BE2C (cell line): ENCODE measurements at regions not wholly inside any gene's neighbourhood (a gene's known extent, or its start where the extent isn't known, plus 50 kb on each side); places are given as distances from the start of the nearest gene placed in this dataset.

ENCODE experiments used
- DNase-seq: peaks from one replicate; pipeline ENCODE4 v3.0.0-alpha.2; 2020
- H3K27me3 ChIP-seq: fragments of 250-450 bp; sonication (Bioruptor Pico); 2 replicates; pipeline ENCODE4 v1.5.1; 2020; ENCODE audit warnings: mild to moderate bottlenecking
- H3K36me3 ChIP-seq: fragments of 250-450 bp; sonication (Bioruptor Pico); 2 replicates; pipeline ENCODE4 v1.5.1; 2020; ENCODE audit warnings: mild to moderate bottlenecking
- H3K4me1 ChIP-seq: fragments of 250-450 bp; sonication (Bioruptor Pico); 2 replicates; pipeline ENCODE4 v1.5.1; 2020
- H3K4me3 ChIP-seq: 2 replicates; pipeline ENCODE4 v1.5.1; 2011; ENCODE audit warnings: low read depth, low read length
- H3K9me3 ChIP-seq: fragments of 250-450 bp; sonication (Bioruptor Pico); 2 replicates; pipeline ENCODE4 v1.5.1; 2020
- TF ChIP-seq, protein P1 (sequence below): IDR thresholded peaks from 2 replicates; pipeline ENCODE4 v1.5.1; 2012; ENCODE audit warnings: mild to moderate bottlenecking, low read depth, low read length

DNA sequence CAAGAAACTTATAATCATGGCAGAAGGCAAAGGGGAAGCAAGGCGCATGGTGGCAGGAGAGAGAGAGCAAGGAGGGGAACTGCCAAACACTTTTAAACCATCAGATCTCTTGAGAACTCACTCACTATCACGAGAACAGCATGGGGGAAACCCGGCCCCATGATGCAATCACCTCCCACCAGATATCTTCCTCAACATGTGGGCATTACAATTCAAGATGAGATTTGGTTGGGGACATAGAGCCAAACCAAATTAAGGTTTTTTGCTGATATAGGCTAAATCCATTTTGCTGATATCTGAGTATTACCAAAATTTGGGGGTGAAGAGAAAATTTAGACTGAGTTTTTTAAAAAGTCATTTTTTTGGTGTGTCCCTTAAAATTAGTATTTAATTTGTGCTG, 54.9 kb upstream of the TMX1 start:
- no peaks in the 10 kb centered on the region; the same call in 1 of the 2 replicates for H3K4me1 ChIP-seq
- TF ChIP-seq, protein P1, sequence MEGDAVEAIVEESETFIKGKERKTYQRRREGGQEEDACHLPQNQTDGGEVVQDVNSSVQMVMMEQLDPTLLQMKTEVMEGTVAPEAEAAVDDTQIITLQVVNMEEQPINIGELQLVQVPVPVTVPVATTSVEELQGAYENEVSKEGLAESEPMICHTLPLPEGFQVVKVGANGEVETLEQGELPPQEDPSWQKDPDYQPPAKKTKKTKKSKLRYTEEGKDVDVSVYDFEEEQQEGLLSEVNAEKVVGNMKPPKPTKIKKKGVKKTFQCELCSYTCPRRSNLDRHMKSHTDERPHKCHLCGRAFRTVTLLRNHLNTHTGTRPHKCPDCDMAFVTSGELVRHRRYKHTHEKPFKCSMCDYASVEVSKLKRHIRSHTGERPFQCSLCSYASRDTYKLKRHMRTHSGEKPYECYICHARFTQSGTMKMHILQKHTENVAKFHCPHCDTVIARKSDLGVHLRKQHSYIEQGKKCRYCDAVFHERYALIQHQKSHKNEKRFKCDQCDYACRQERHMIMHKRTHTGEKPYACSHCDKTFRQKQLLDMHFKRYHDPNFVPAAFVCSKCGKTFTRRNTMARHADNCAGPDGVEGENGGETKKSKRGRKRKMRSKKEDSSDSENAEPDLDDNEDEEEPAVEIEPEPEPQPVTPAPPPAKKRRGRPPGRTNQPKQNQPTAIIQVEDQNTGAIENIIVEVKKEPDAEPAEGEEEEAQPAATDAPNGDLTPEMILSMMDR: no peak
- H3K36me3 ChIP-seq: no peaks in the 10 kb centered on the region
- DNase-seq: no peak
- H3K4me3 ChIP-seq: no peak overlapping the region
- no peaks in the 10 kb centered on the region for H3K9me3 ChIP-seq
- no peaks in the 10 kb centered on the region for H3K27me3 ChIP-seq

DNA sequence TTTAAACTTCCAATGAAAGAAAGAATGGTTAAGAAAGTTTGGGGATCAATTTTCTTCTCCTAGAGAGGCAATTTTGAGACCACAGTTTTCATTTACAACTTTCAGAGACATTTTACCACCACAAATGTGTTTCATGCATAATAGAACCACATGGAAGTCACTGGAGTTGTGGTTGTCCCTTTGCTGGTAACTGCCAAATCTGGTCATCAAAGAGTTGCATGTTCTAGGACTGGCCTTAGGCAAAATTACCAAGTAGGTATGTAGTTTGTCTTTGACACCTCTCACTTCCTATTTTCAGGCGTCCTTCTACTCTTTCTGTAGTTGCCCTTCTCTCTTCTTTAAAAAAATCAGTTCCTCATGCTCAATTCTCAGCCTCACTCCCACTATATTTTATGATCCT, 54.3 kb upstream of the TMX1 start:
- Histone ChIP-seq H3K4me3 (no peak overlapping the region), H3K4me1 (no peaks in the 10 kb centered on the region; the same call in 1 of the 2 replicates), H3K9me3 (no peaks in the 10 kb centered on the region), H3K36me3 (no peaks in the 10 kb centered on the region), H3K27me3 (no peaks in the 10 kb centered on the region)
- DNase-seq: no peak
- TF ChIP-seq, protein P1: no peak

DNA sequence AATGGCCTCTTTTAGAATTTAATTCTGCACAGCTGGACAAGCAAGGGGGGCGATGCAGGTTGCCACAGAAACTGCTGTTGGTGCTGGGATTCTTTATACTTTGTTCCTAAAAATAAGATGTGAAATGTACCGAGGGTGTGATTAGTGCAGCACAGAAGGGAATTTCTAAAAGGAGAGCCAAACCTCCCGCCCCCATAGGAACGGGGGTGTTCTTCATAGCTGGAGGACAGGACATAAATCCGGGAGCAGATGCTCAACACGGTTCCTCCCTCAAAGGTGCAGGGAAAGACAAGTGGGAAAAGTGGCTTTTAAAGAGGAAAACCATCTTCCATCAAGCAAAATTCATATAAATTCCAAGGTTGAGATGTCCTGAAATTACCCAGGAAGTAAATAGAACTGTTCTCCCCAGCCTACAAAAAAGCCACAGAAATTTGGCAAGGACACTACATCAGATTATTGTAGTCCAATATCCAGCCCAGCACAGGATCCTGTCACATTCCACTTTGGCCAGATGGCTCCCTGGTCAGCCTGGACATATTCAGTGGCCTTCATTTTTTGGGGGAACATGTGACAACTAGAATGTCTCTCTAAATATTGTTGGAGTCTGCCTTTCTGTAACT, 51.4 kb upstream of the TMX1 start:
- no peaks in the 10 kb centered on the region for H3K9me3 ChIP-seq
- no peak overlapping the region for H3K4me3 ChIP-seq
- TF ChIP-seq, protein P1: no peak
- H3K27me3 ChIP-seq: no peaks in the 10 kb centered on the region
- no peaks in the 10 kb centered on the region for H3K36me3 ChIP-seq
- DNase-seq: no peak
- no peaks in the 10 kb centered on the region for H3K4me1 ChIP-seq

DNA sequence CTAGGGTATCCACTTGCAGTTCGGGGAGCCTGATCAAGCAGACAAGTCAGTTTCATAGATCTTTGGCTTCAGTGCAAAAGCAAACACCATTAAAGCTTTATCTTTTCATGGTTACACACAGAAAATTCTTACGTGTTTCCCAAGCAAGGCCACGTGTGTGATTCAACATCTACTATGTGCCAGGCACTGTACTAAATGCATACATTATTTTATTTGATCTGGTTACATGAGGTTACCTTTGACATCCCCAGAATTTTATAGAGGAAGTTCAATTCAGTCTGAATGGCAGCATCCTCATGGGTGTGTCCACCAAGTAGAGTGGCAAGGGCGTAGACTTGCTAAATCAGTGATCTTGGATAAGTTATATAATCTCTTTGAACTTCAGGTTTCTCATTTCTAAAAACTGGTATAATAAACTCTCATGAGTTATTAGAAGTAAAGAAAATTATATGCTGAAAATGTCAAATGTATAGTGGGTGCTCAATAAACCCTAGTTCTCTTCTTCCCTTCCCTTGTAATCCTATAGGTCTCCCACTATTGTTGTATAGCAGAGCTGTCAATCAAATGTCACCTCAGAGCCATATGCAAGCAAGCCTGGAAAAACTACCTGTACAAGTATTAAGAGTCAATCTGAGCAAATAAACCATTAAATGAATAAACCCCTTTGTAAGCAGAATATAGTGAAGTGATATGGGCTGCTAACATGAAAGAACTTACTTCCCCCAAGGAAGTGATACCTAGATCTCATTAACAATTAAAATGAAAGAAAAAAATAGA, 50.3 kb upstream of the TMX1 start:
- H3K36me3 ChIP-seq: no peaks in the 10 kb centered on the region
- H3K4me1 ChIP-seq: no peaks in the 10 kb centered on the region
- DNase-seq: no peak
- H3K9me3 ChIP-seq: no peaks in the 10 kb centered on the region
- H3K4me3 ChIP-seq: no peak overlapping the region
- no peaks in the 10 kb centered on the region for H3K27me3 ChIP-seq
- TF ChIP-seq, protein P1: no peak
